NCI-H524 treated with DMSO at 0.1 percent for 48 hours (cell line): ENCODE measurements at regions not wholly inside any gene's neighbourhood (a gene's known extent, or its start where the extent isn't known, plus 50 kb on each side); places are given as distances from the start of the nearest gene placed in this dataset.
"Not testable (repeated sequence)": the region's sequence is repeated elsewhere in the genome, so short reads cannot be mapped to it uniquely, and the experiment has no call there.

Source experiments
- DNase-seq: peaks from one replicate; lab custom pipeline; 2025; lab: John Stamatoyannopoulos, UW

- no peak for DNase-seq
Measured at GRCh38 chr14:22152161-22152870, 436.7 kb downstream of the DAD1 start.

- DNase-seq: no peak
Measured at GRCh38 chr14:22151121-22151520, 437.9 kb downstream of the DAD1 start.

- no peak for DNase-seq
Measured at GRCh38 chr14:22149058-22149457, 440.0 kb downstream of the DAD1 start.

GRCh38 chr14:22147716-22148115 is 441.3 kb downstream of the DAD1 start:
- no peak for DNase-seq

- DNase-seq: no peak
Measured at GRCh38 chr14:22143363-22143762, 445.7 kb downstream of the DAD1 start.

GRCh38 chr14:22140633-22141032 is 448.4 kb downstream of the DAD1 start:
- no peak for DNase-seq

GRCh38 chr14:22131749-22132476 is 457.1 kb downstream of the DAD1 start:
- DNase-seq: no peak

GRCh38 chr14:22124073-22124613 is 450.5 kb upstream of the OR4E1 start:
- no peak for DNase-seq

GRCh38 chr14:22122829-22123560 is 449.4 kb upstream of the OR4E1 start:
- no peak for DNase-seq

GRCh38 chr14:22122227-22122818 is 448.7 kb upstream of the OR4E1 start:
- DNase-seq: no peak

- DNase-seq: no peak
Measured at GRCh38 chr14:22118899-22119477, 445.4 kb upstream of the OR4E1 start.

- DNase-seq: no peak
Measured at GRCh38 chr14:22113401-22113800, 439.8 kb upstream of the OR4E1 start.

GRCh38 chr14:22112004-22112403 is 438.4 kb upstream of the OR4E1 start:
- DNase-seq: no peak

GRCh38 chr14:22107753-22108152 is 434.1 kb upstream of the OR4E1 start:
- DNase-seq: no peak

GRCh38 chr14:22106700-22107697 is 433.4 kb upstream of the OR4E1 start:
- no peak for DNase-seq

- no peak for DNase-seq
Measured at GRCh38 chr14:22105624-22106006, 432.0 kb upstream of the OR4E1 start.

GRCh38 chr14:22105006-22105623 is 431.5 kb upstream of the OR4E1 start:
- no peak for DNase-seq

GRCh38 chr14:22100764-22101120 is 427.1 kb upstream of the OR4E1 start:
- not testable (repeated sequence) for DNase-seq

GRCh38 chr14:22099942-22100763 is 426.5 kb upstream of the OR4E1 start:
- no peak for DNase-seq
